ENCODE measurements at regions not wholly inside any gene's neighbourhood (a gene's known extent, or its start where the extent isn't known, plus 50 kb on each side); places are given as distances from the start of the nearest gene placed in this dataset.
"Not testable (repeated sequence)": the region's sequence is repeated elsewhere in the genome, so short reads cannot be mapped to it uniquely, and the experiment has no call there.

DNA sequence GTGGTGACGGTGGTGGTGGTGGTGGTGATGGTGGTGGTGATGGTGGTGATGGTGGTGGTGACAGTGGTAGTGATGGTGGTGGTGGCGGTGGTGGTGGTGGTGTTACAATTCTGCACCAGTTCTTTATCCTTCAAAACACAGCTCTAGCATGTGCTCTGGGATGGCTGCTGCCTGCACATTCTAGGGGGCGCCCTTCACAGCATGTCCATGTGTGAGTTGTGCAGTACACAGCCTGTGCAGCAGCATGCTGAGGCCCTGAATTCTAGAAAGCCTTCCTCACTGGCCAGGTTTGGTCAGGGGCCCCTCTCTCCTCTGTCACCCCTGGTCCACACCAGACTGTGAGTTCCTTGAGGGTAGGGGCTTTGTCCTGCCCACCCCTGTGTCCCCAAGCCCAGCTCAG is 67.7 kb downstream of the MATN1 start:
- H3K4me3 Mint-ChIP-seq: no peak overlapping the region
- H3K9me3 Mint-ChIP-seq: no peaks in the 10 kb centered on the region
- no peak for TF ChIP-seq CTCF (IDR thresholded peaks at IDR 0.05; ENCODE audit: unreplicated experiment in 3 of 3)
- peaks cover 15% of the 10 kb centered on the region for H3K4me1 Mint-ChIP-seq
- no peak overlapping the region for H3K27ac Mint-ChIP-seq
- H3K27me3 Mint-ChIP-seq (ENCODE audit: low read depth): peaks cover 49% of the 10 kb centered on the region
- peaks cover 4% of the 10 kb centered on the region for H3K36me3 Mint-ChIP-seq (ENCODE audit: low read depth)

DNA sequence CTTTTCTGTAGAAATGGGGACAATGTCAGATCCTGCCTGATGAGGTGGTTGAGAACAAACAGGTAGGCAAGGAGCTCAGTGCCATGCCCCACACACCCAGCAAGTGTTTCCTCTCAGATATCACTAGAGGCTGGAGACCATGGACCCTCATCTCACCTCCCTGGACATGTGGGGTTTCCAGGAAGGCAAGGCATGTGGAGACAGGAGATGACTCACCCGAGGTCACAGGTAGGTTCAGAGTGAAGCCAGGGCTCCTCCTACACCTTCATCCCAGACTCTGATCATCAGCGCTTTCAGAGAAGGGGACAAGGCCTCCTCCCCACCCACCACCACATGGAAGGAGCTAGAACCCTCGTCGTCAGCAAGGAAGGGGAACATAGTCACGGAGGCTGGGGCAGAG is 69.2 kb downstream of the MATN1 start:
- peaks cover 4% of the 10 kb centered on the region for H3K36me3 Mint-ChIP-seq (ENCODE audit: low read depth)
- no peak overlapping the region for H3K4me3 Mint-ChIP-seq
- H3K4me1 Mint-ChIP-seq: peaks cover 19% of the 10 kb centered on the region
- no peak for TF ChIP-seq CTCF (IDR thresholded peaks at IDR 0.05; ENCODE audit: unreplicated experiment in 3 of 3)
- H3K9me3 Mint-ChIP-seq: no peaks in the 10 kb centered on the region
- peaks cover 53% of the 10 kb centered on the region for H3K27me3 Mint-ChIP-seq (ENCODE audit: low read depth)
- H3K27ac Mint-ChIP-seq: no peak overlapping the region

DNA sequence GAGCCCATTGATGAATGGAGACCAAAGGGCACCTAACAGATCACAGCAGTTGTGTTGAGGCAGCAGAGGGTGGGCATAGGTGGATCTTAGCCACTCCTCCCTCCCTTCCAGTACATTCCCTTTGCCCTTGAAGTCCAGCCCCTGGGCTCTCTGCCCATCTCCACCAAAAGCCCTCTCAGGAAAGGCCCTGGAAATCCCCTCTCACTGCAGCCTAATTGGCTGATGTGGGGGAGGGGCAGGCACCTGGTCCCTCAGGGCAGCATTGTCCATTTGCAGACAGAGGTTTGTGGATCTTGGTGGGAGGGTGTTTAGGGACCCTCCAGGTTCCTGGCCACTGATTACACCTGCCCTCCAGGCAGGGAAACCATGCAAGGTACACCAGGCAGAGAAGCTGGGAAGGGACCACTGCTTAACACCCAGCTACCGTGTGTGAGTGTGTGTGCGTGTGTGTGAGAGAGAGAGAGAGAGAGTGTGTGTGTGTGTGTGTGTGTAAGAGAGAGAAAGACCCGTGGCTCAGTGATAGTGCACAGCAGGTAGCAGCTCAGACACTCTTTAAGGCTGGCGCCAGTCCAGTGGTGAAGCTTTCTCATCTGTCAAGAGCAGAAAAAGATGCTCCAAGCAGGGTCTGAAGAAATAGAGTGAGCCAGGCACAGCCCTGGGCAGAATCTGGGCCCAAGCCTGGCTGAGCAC is 71.1 kb downstream of the MATN1 start:
- no peaks in the 10 kb centered on the region for H3K9me3 Mint-ChIP-seq
- peaks cover 53% of the 10 kb centered on the region for H3K27me3 Mint-ChIP-seq (ENCODE audit: low read depth)
- H3K27ac Mint-ChIP-seq: peak overlapping the region in 2 of 3 experiments; percentile 10 to 11
- peaks cover 15% of the 10 kb centered on the region for H3K4me1 Mint-ChIP-seq
- TF ChIP-seq CTCF (IDR thresholded peaks at IDR 0.05; ENCODE audit: unreplicated experiment in 3 of 3): no peak
- H3K4me3 Mint-ChIP-seq: no peak overlapping the region
- peaks cover 4% of the 10 kb centered on the region for H3K36me3 Mint-ChIP-seq (ENCODE audit: low read depth)

DNA sequence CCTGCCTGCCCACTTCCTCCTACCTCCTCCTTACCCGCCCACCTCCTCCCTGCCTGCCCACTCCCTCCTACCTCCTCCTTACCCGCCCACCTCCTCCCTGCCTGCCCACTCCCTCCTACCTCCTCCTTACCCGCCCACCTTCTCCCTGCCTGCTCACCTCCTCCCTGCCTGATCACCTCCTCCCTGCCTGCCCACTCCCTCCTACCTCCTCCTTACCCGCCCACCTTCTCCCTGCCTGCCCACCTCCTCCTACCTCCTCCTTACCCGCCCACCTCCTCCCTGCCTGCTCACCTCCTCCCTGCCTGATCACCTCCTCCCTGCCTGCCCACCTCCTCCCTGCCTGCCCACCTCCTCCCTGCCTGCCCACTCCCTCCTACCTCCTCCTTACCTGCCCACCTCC is 72.0 kb downstream of the MATN1 start:
- not testable (repeated sequence) for H3K4me3 Mint-ChIP-seq

DNA sequence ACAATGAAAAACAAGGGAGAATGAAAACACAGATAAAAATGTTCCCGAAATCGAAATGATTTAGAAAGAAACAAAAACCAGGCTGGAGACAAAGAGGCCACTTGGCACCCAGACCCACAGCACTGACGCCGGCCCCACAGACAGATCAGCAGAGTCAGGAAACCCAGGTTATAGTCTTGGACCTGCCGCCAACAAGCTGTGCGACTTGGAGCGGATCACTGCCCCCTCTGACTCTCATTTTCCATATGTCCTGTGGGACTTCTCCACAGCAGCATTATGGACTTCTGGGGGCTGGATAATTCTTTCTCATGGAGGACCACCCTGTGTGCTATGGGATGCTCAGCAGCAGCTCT is 72.4 kb downstream of the MATN1 start:
- Mint-ChIP-seq H3K4me1 (peaks cover 15% of the 10 kb centered on the region), H3K36me3 (ENCODE audit: low read depth) (peaks cover 4% of the 10 kb centered on the region), H3K9me3 (no peaks in the 10 kb centered on the region), H3K4me3 (no peak overlapping the region), H3K27ac (peak overlapping the region in 2 of 3 experiments; percentile 16 to 41), H3K27me3 (ENCODE audit: low read depth) (peaks cover 58% of the 10 kb centered on the region)
- no peak for TF ChIP-seq CTCF (IDR thresholded peaks at IDR 0.05; ENCODE audit: unreplicated experiment in 3 of 3)

More for the DNA sequence above, 72.0 kb downstream of the MATN1 start:
- peak overlapping the region in 1 of 3 experiments; percentile 16 for H3K27ac Mint-ChIP-seq
- peaks cover 56% of the 10 kb centered on the region for H3K27me3 Mint-ChIP-seq (ENCODE audit: low read depth)
- H3K36me3 Mint-ChIP-seq (ENCODE audit: low read depth); H3K9me3 Mint-ChIP-seq: not testable (repeated sequence)
- H3K4me1 Mint-ChIP-seq: peaks cover 15% of the 10 kb centered on the region

DNA sequence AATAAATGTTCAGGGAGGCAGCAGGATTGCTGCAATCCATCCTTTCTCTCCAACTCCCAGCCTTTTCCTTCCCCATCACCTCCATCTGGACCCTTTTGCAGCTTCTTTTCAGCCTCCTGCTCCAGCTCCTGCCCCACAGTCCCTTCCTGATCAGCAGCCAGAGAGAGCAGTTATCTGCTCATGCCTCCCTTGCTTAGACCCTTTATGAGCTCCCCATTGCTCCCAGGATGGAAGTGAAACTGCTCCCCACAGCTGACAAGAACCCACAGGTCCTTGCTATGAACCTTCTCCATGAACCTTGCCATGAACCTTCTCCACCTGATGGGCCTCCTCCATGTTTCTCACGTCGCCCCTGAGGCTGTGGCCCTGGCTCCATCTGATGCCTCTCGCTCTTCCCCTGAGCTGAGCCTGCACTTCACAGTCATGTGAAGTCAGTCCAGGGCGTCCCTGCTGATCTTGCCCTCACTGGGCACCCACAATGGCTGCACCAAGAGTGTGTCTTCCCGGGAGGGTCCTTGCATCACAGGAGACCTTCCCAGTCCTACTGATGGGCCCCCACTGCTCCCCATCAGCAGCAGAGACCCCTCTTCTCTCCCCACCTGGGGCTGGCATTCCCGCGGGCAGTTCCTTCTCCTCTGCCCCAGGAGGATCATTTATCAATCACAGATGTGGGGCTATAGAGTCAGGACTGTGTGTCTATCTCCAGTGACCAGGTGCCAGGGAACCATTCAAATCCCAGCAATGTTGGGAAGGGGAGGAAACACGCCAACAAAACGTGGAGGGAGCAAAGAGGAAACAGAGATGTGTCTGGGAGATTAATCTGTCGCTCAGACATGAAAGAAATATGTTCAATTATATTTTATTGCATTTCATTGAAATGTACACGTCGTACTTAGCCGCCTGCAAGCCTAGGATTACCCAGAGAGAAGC is 73.1 kb downstream of the MATN1 start:
- peaks cover 4% of the 10 kb centered on the region for H3K36me3 Mint-ChIP-seq (ENCODE audit: low read depth)
- H3K27ac Mint-ChIP-seq: peak overlapping the region in 2 of 3 experiments; percentile 16 to 41

More for the DNA sequence above, 73.1 kb downstream of the MATN1 start:
- Mint-ChIP-seq H3K9me3 (no peaks in the 10 kb centered on the region), H3K27me3 (ENCODE audit: low read depth) (peaks cover 64% of the 10 kb centered on the region), H3K4me1 (peaks cover 15% of the 10 kb centered on the region), H3K4me3 (no peak overlapping the region)
- no peak for TF ChIP-seq CTCF (IDR thresholded peaks at IDR 0.05; ENCODE audit: unreplicated experiment in 3 of 3)
